ENCODE measurements at regions not wholly inside any gene's neighbourhood (a gene's known extent, or its start where the extent isn't known, plus 50 kb on each side); places are given as distances from the start of the nearest gene placed in this dataset.

GRCh38 chr6:149217466-149217888 lies 100.0 kb upstream of the TAB2 start:
- H3K4me3 ChIP-seq (ENCODE audit: low read length), result no peak overlapping the region
- TF ChIP-seq, protein P1, sequence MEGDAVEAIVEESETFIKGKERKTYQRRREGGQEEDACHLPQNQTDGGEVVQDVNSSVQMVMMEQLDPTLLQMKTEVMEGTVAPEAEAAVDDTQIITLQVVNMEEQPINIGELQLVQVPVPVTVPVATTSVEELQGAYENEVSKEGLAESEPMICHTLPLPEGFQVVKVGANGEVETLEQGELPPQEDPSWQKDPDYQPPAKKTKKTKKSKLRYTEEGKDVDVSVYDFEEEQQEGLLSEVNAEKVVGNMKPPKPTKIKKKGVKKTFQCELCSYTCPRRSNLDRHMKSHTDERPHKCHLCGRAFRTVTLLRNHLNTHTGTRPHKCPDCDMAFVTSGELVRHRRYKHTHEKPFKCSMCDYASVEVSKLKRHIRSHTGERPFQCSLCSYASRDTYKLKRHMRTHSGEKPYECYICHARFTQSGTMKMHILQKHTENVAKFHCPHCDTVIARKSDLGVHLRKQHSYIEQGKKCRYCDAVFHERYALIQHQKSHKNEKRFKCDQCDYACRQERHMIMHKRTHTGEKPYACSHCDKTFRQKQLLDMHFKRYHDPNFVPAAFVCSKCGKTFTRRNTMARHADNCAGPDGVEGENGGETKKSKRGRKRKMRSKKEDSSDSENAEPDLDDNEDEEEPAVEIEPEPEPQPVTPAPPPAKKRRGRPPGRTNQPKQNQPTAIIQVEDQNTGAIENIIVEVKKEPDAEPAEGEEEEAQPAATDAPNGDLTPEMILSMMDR (IDR thresholded peaks at IDR 0.05; ENCODE audit: insufficient read depth, low read depth, low read length, missing control alignments), result no peak
- DNase-seq (ENCODE audit: low read depth), result no peak

DNA sequence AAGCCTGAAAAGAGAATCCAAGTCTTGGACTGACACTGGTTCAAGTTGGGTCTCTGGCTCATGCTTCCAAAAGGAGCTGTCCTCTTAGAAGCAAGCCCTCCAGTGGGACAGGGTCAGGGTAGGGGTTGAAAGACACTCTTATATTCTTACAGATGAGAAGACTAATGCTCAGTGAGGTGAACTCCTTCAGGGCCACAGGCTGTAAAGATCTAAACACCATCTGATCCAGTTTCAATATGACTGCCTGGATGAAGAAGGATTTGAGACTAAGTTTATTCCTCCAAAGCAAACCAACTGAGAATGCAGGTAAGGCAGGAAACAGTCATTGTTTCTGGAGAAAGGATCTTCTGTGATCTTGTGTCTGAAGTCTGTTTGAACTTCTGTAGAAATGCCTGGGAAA lies 99.0 kb upstream of the TAB2 start:
- DNase-seq (ENCODE audit: low read depth), result no peak
- no peak overlapping the region for H3K4me3 ChIP-seq (ENCODE audit: low read length)
- TF ChIP-seq, protein P1 (IDR thresholded peaks at IDR 0.05; ENCODE audit: insufficient read depth, low read depth, low read length, missing control alignments), result no peak

GRCh38 chr6:149218915-149219314 lies 98.6 kb upstream of the TAB2 start:
- TF ChIP-seq, protein P1 (IDR thresholded peaks at IDR 0.05; ENCODE audit: insufficient read depth, low read depth, low read length, missing control alignments), result no peak
- DNase-seq (ENCODE audit: low read depth), result no peak
- no peak overlapping the region for H3K4me3 ChIP-seq (ENCODE audit: low read length)

- TF ChIP-seq, protein P1 (IDR thresholded peaks at IDR 0.05; ENCODE audit: insufficient read depth, low read depth, low read length, missing control alignments), result no peak
- DNase-seq (ENCODE audit: low read depth), result no peak
- H3K4me3 ChIP-seq (ENCODE audit: low read length), result no peak overlapping the region
These were observed 96.4 kb upstream of the TAB2 start for GRCh38 chr6:149220882-149221773.

GRCh38 chr6:149221774-149222070 lies 95.8 kb upstream of the TAB2 start:
- DNase-seq (ENCODE audit: low read depth), result no peak
- TF ChIP-seq, protein P1 (IDR thresholded peaks at IDR 0.05; ENCODE audit: insufficient read depth, low read depth, low read length, missing control alignments), result no peak
- H3K4me3 ChIP-seq (ENCODE audit: low read length), result no peak overlapping the region

DNA sequence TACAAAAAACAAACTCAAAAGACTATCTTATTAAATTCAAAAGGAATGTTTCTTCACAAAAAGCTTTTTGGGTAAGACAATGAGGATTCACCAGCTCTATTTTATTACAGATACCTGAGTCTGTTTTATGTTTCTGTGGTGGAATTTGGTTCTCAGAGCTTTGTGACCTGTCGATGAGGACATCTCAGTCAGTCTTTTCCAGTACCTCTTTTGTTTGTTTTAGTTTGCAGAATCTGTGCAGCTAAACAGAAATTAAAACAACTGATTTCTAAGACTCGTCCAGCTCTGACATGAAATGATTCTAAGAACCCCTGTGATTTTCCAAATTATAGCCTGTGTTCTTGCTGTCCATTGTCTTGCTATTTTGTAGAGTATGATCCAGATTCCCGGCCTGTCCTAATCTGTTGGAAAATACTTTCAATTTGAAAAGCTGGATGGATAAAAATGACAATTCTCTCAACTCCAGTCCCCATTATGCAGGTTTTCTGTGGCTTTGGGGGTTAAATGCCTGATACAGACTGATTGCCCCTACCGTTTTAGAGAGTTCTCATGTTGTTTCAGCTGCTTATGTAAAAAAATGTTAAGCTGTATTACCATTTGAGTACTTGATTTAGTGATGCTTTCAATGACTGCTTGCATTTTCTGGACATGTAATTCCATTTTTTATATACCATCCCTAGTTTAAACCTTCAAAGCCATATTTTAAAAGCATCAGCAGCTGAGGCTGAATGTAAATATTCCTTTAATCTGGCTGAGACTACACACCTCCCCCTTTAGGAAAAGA lies 94.2 kb upstream of the TAB2 start:
- no peak overlapping the region for H3K4me3 ChIP-seq (ENCODE audit: low read length)
- TF ChIP-seq, protein P1 (IDR thresholded peaks at IDR 0.05; ENCODE audit: insufficient read depth, low read depth, low read length, missing control alignments), result no peak
- DNase-seq (ENCODE audit: low read depth), result no peak
